Panc1 (cell line): ENCODE measurements at regions not wholly inside any gene's neighbourhood (a gene's known extent, or its start where the extent isn't known, plus 50 kb on each side); places are given as distances from the start of the nearest gene placed in this dataset.

Experiments
- POLR2AphosphoS5 ChIP-seq: IDR thresholded peaks from 2 replicates; pipeline ENCODE4 v1.6.1; 2012; ENCODE audit warnings: mild to moderate bottlenecking, low read depth, low read length, moderate library complexity
- TF ChIP-seq, protein P1 (sequence below): fragments of 450-650 bp; IDR thresholded peaks from 2 replicates; pipeline ENCODE4 v1.5.1; 2017; ENCODE audit warnings: mild to moderate bottlenecking
- TF ChIP-seq, protein P2 (sequence below), 2 experiments: IDR thresholded peaks; 2 replicates each; pipeline ENCODE4 v1.6.1; 2011 to 2012; ENCODE audit warnings: low read depth in 2 of 2, control low read depth in 1 of 2, low read length in 1 of 2, mild to moderate bottlenecking in 1 of 2, moderate library complexity in 1 of 2; ENCODE audit not compliant: insufficient read depth in 1 of 2

DNA sequence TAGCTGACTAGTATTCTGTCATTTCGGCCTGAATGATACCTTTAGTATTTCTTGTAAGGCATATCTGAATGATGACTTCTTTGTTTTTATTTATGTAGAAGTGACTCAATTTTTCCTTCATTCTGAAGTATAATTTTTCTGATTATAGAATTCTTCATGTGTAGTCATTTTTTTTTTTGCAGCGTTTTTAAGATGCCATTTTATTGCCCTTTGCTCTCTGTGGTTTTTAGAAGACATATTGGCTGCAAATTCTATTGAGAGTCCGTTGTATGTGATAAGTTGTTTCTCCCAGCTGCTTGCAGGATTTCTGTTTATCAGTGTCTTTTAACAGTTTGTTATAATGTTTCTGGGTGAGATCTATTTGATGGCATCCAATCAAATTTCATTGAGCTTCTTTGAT, 1224.8 kb downstream of the JRKL start:
- TF ChIP-seq, protein P1, sequence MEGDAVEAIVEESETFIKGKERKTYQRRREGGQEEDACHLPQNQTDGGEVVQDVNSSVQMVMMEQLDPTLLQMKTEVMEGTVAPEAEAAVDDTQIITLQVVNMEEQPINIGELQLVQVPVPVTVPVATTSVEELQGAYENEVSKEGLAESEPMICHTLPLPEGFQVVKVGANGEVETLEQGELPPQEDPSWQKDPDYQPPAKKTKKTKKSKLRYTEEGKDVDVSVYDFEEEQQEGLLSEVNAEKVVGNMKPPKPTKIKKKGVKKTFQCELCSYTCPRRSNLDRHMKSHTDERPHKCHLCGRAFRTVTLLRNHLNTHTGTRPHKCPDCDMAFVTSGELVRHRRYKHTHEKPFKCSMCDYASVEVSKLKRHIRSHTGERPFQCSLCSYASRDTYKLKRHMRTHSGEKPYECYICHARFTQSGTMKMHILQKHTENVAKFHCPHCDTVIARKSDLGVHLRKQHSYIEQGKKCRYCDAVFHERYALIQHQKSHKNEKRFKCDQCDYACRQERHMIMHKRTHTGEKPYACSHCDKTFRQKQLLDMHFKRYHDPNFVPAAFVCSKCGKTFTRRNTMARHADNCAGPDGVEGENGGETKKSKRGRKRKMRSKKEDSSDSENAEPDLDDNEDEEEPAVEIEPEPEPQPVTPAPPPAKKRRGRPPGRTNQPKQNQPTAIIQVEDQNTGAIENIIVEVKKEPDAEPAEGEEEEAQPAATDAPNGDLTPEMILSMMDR: no peak
- TF ChIP-seq, protein P2, sequence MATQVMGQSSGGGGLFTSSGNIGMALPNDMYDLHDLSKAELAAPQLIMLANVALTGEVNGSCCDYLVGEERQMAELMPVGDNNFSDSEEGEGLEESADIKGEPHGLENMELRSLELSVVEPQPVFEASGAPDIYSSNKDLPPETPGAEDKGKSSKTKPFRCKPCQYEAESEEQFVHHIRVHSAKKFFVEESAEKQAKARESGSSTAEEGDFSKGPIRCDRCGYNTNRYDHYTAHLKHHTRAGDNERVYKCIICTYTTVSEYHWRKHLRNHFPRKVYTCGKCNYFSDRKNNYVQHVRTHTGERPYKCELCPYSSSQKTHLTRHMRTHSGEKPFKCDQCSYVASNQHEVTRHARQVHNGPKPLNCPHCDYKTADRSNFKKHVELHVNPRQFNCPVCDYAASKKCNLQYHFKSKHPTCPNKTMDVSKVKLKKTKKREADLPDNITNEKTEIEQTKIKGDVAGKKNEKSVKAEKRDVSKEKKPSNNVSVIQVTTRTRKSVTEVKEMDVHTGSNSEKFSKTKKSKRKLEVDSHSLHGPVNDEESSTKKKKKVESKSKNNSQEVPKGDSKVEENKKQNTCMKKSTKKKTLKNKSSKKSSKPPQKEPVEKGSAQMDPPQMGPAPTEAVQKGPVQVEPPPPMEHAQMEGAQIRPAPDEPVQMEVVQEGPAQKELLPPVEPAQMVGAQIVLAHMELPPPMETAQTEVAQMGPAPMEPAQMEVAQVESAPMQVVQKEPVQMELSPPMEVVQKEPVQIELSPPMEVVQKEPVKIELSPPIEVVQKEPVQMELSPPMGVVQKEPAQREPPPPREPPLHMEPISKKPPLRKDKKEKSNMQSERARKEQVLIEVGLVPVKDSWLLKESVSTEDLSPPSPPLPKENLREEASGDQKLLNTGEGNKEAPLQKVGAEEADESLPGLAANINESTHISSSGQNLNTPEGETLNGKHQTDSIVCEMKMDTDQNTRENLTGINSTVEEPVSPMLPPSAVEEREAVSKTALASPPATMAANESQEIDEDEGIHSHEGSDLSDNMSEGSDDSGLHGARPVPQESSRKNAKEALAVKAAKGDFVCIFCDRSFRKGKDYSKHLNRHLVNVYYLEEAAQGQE (IDR thresholded peaks at IDR 0.05; ENCODE audit: insufficient read depth in 1 of 2, low read depth in 2 of 2, low read length in 1 of 2): no peak
- TF ChIP-seq POLR2AphosphoS5: no peak
